B cell (primary cell): ENCODE measurements at regions not wholly inside any gene's neighbourhood (a gene's known extent, or its start where the extent isn't known, plus 50 kb on each side); places are given as distances from the start of the nearest gene placed in this dataset.

Experiments used
- ATAC-seq: fragments of 200-7000 bp; cut with Tn5 transposase; one replicate; pipeline ENCODE4 v1.10.0; 2021; ENCODE audit warnings: low read depth, mild to moderate bottlenecking, moderate number of reproducible peaks, moderate library complexity
- CTCF ChIA-PET: fragments of 350-600 bp; sonication (Branson Sonifier 250); formaldehyde crosslinking; loops from one replicate; lab custom pipeline; 2021; ENCODE audit warnings: antibody characterized with exemption, inconsistent platforms; lab: Charles Lee
- POLR2A ChIA-PET: fragments of 350-600 bp; sonication (Branson Sonifier 250); formaldehyde crosslinking; loops from one replicate; lab custom pipeline; 2021; ENCODE audit warnings: antibody characterized with exemption; lab: Charles Lee
- DNase-seq: peaks from one replicate; pipeline ENCODE4 v3.0.0; 2013
- H2AFZ ChIP-seq: 2 replicates; pipeline ENCODE4 v1.6.1; 2012; ENCODE audit warnings: mild to moderate bottlenecking, low read depth, low read length; ENCODE audit not compliant: insufficient read depth, poor library complexity, severe bottlenecking
- H3K27ac ChIP-seq, 2 donors: 1 replicate in 1 of 2; 2 replicates in 1 of 2; pipeline ENCODE4 v1.5.1; 2012 to 2013; ENCODE audit warnings: low read length in 2 of 2, mild to moderate bottlenecking in 2 of 2, moderate library complexity in 1 of 2
- H3K27me3 ChIP-seq, 4 experiments: fragments of 200-600 bp in 1 of 4; sonication (generic) in 1 of 4; replicated peaks in 1 of 4; 1 replicate in 2 of 4; 2 replicates in 2 of 4; pipeline versions ENCODE4 v1.6.1 to v1.7.0; 2013 to 2016; ENCODE audit warnings: low read length in 3 of 4, mild to moderate bottlenecking in 2 of 4, mixed read lengths in 1 of 4, moderate library complexity in 1 of 4; ENCODE audit not compliant: insufficient read depth in 4 of 4, control insufficient read depth in 3 of 4; ENCODE audit errors: control extremely low read depth in 1 of 4
- H3K36me3 ChIP-seq, 2 experiments: replicated peaks in 1 of 2; 1 replicate in 1 of 2; 2 replicates in 1 of 2; pipeline versions ENCODE4 v1.6.1 to v1.7.1; 2013; ENCODE audit warnings: low read length in 1 of 2; ENCODE audit not compliant: insufficient read depth in 2 of 2, control insufficient read depth in 1 of 2; ENCODE audit errors: control extremely low read depth in 1 of 2, extremely low read depth in 1 of 2
- H3K4me1 ChIP-seq, 2 donors: fragments of 200-600 bp in 1 of 2; sonication (generic) in 1 of 2; 1 replicate in 1 of 2; 2 replicates in 1 of 2; pipeline versions ENCODE4 v1.5.1 to v1.6.1; 2013 to 2017; ENCODE audit warnings: low read length in 2 of 2; ENCODE audit not compliant: control insufficient read depth in 2 of 2, insufficient read depth in 2 of 2
- H3K4me2 ChIP-seq: replicated peaks from 2 replicates; pipeline ENCODE3; 2012; ENCODE audit warnings: mild to moderate bottlenecking, low read depth, low read length; ENCODE audit not compliant: poor library complexity, severe bottlenecking
- H3K4me3 ChIP-seq, 5 experiments: fragments of 200-600 bp in 1 of 5; sonication (generic) in 1 of 5; 1 replicate in 3 of 5; 2 replicates in 2 of 5; pipeline versions ENCODE4 v1.5.1 to v1.7.0; 2011 to 2016; ENCODE audit warnings: low read length in 4 of 5, mild to moderate bottlenecking in 4 of 5, low read depth in 2 of 5, control low read depth in 1 of 5, moderate library complexity in 1 of 5; ENCODE audit not compliant: insufficient read depth in 1 of 5; ENCODE audit errors: control extremely low read depth in 1 of 5, extremely low read depth in 1 of 5
- H3K79me2 ChIP-seq: fragments of 200-600 bp; sonication (generic); one replicate; pipeline ENCODE4 v1.6.0; 2016; ENCODE audit warnings: low read length; ENCODE audit not compliant: control insufficient read depth, insufficient read depth
- H3K9ac ChIP-seq: fragments of 200-600 bp; sonication (generic); 2 replicates; pipeline ENCODE4 v1.6.1; 2017; ENCODE audit warnings: mild to moderate bottlenecking, low read length, moderate library complexity
- H3K9me3 ChIP-seq, 3 donors: one replicate each; pipeline versions ENCODE4 v1.6.1 to v1.7.1; 2013; ENCODE audit warnings: low read length in 2 of 3; ENCODE audit not compliant: control insufficient read depth in 2 of 3, insufficient read depth in 1 of 3; ENCODE audit errors: control extremely low read depth in 1 of 3
- H4K20me1 ChIP-seq: 2 replicates; pipeline ENCODE4 v1.6.0; 2012; ENCODE audit warnings: mild to moderate bottlenecking, low read length; ENCODE audit not compliant: insufficient read depth, control insufficient read depth, poor library complexity, severe bottlenecking
- H3K27ac Mint-ChIP-seq: one replicate; pipeline ENCODE4 v1.8.0; 2021; ENCODE audit warnings: mixed read lengths
- H3K27me3 Mint-ChIP-seq: one replicate; pipeline ENCODE4 v1.8.0; 2021; ENCODE audit warnings: mixed read lengths
- H3K4me1 Mint-ChIP-seq: one replicate; pipeline ENCODE4 v1.8.0; 2021; ENCODE audit warnings: mixed read lengths
- H3K4me3 Mint-ChIP-seq: one replicate; pipeline ENCODE4 v1.8.0; 2021; ENCODE audit warnings: mixed read lengths
- H3K9me3 Mint-ChIP-seq: one replicate; pipeline ENCODE4 v1.8.0; 2022; ENCODE audit warnings: mixed read lengths; ENCODE audit not compliant: insufficient read depth
- CTCF ChIP-seq: fragments of 200-600 bp; IDR thresholded peaks from one replicate; pipeline ENCODE4 v1.8.0; 2022; ENCODE audit warnings: antibody characterized with exemption, mild to moderate bottlenecking
- EZH2 ChIP-seq: IDR thresholded peaks from 2 replicates; pipeline ENCODE4 v1.6.1; 2012; ENCODE audit warnings: borderline replicate concordance, low read depth, mild to moderate bottlenecking, moderate library complexity, low read length; ENCODE audit not compliant: insufficient read depth, poor library complexity, severe bottlenecking
- WGBS: methylation state at CpG from one replicate; pipeline ENCODE4 v1.1.5; 2013; ENCODE audit warnings: missing lambda C conversion rate; ENCODE audit not compliant: insufficient coverage; 5-methylcytosine and 5-hydroxymethylcytosine counted together
- intact Hi-C: fragments of 100-400 bp; cut with micrococcal nuclease; formaldehyde crosslinking; loops from one replicate; pipeline ENCODE4 v1.10.0; 2022

GRCh38 chr1:55864251-55864650, 649.1 kb upstream of the USP24 start:
- Histone ChIP-seq H3K4me2 (no peak overlapping the region), H4K20me1 (no peaks in the 10 kb centered on the region), H3K36me3 (no peaks in the 10 kb centered on the region), H3K79me2 (no peaks in the 10 kb centered on the region), H3K4me1 (no peaks in the 10 kb centered on the region), H3K27me3 (no peaks in the 10 kb centered on the region), H3K9ac (no peak overlapping the region), H3K4me3 (no peak overlapping the region), H3K27ac (no peak overlapping the region), H2AFZ (no peak overlapping the region), H3K9me3 (no peaks in the 10 kb centered on the region)
- Mint-ChIP-seq H3K4me1 (no peaks in the 10 kb centered on the region), H3K27ac (no peak overlapping the region), H3K4me3 (no peak overlapping the region), H3K27me3 (peaks cover 7% of the 10 kb centered on the region), H3K9me3 (no peaks in the 10 kb centered on the region)
- no peak for TF ChIP-seq EZH2
- TF ChIP-seq CTCF = no peak
- DNase-seq (no peak), ATAC-seq (no peak)
- 100% methylated on average over 1 of the region's 2 CpGs for WGBS
- intact Hi-C loops = no loop called here
- CTCF ChIA-PET = no interaction called here
- POLR2A ChIA-PET = no interaction called here

GRCh38 chr1:55861676-55862340, 646.6 kb upstream of the USP24 start:
- no peak for DNase-seq
- H3K27me3 ChIP-seq = no peaks in the 10 kb centered on the region
- intact Hi-C loops = no loop called here
- H3K4me2 ChIP-seq = no peak overlapping the region
- Mint-ChIP-seq H3K9me3 (no peaks in the 10 kb centered on the region), H3K4me1 (no peaks in the 10 kb centered on the region), H3K27me3 (peaks cover 20% of the 10 kb centered on the region), H3K4me3 (no peak overlapping the region), H3K27ac (no peak overlapping the region)
- ChIA-PET POLR2A (no interaction called here), CTCF (interaction anchor here (0.8 to 1.2 kb wide), 2 partner anchors 26 to 723 kb away, joined by 3 to 6 read pairs; no protein-coding TSS in a partner anchor)
- H3K36me3 ChIP-seq = no peaks in the 10 kb centered on the region
- no peaks in the 10 kb centered on the region for H3K4me1 ChIP-seq
- H3K9me3 ChIP-seq = no peaks in the 10 kb centered on the region
- H3K27ac ChIP-seq = no peak overlapping the region
- TF ChIP-seq CTCF (no peak), EZH2 (no peak)
- H2AFZ ChIP-seq = no peak overlapping the region
- WGBS = no CpG with 5 or more reads among the region's 3 CpGs
- no peaks in the 10 kb centered on the region for H4K20me1 ChIP-seq
- H3K79me2 ChIP-seq = no peaks in the 10 kb centered on the region
- no peak overlapping the region for H3K4me3 ChIP-seq
- no peak for ATAC-seq
- no peak overlapping the region for H3K9ac ChIP-seq
